ENCODE measurements at regions not wholly inside any gene's neighbourhood (a gene's known extent, or its start where the extent isn't known, plus 50 kb on each side); places are given as distances from the start of the nearest gene placed in this dataset.
A peak's percentile ranks its signal among the peaks of the same experiment; 100 is the strongest.

GRCh38 chr4:32374206-32374605 lies 1654.0 kb downstream of the PCDH7 start:
- no peak for DNase-seq (ENCODE audit: low read depth, low spot score)
- H3K4me3 ChIP-seq (ENCODE audit: low read length), result no peak overlapping the region

GRCh38 chr4:32393806-32394205 lies 1673.6 kb downstream of the PCDH7 start:
- DNase-seq (ENCODE audit: low read depth, low spot score), result no peak
- H3K4me3 ChIP-seq (ENCODE audit: low read length), result no peak overlapping the region

- H3K4me3 ChIP-seq (ENCODE audit: low read length), result no peak overlapping the region
- no peak for DNase-seq (ENCODE audit: low read depth, low spot score)
These were observed 1674.1 kb downstream of the PCDH7 start for GRCh38 chr4:32394255-32394654.

- H3K4me3 ChIP-seq (ENCODE audit: low read length), result no peak overlapping the region
- no peak for DNase-seq (ENCODE audit: low read depth, low spot score)
These were observed 1676.4 kb downstream of the PCDH7 start for GRCh38 chr4:32396507-32397070.

- no peak for DNase-seq (ENCODE audit: low read depth, low spot score)
These were observed 1680.7 kb downstream of the PCDH7 start for GRCh38 chr4:32400870-32401269.

GRCh38 chr4:32417113-32417704 lies 1697.0 kb downstream of the PCDH7 start:
- no peak overlapping the region for H3K4me3 ChIP-seq (ENCODE audit: low read length)
- no peak for DNase-seq (ENCODE audit: low read depth, low spot score)

More at GRCh38 chr4:32400870-32401269, 1680.7 kb downstream of the PCDH7 start:
- H3K4me3 ChIP-seq (ENCODE audit: low read length), result no peak overlapping the region

- DNase-seq (ENCODE audit: low read depth, low spot score), result no peak
- no peak overlapping the region for H3K4me3 ChIP-seq (ENCODE audit: low read length)
These were observed 1703.1 kb downstream of the PCDH7 start for GRCh38 chr4:32423267-32423666.

GRCh38 chr4:32425243-32425642 lies 1705.1 kb downstream of the PCDH7 start:
- DNase-seq (ENCODE audit: low read depth, low spot score), result no peak
- H3K4me3 ChIP-seq (ENCODE audit: low read length), result no peak overlapping the region

- no peak for DNase-seq (ENCODE audit: low read depth, low spot score)
- H3K4me3 ChIP-seq (ENCODE audit: low read length), result no peak overlapping the region
These were observed 1707.4 kb downstream of the PCDH7 start for GRCh38 chr4:32427566-32427965.

- DNase-seq (ENCODE audit: low read depth, low spot score), result no peak
- no peak overlapping the region for H3K4me3 ChIP-seq (ENCODE audit: low read length)
These were observed 1709.0 kb downstream of the PCDH7 start for GRCh38 chr4:32429151-32429550.

- H3K4me3 ChIP-seq (ENCODE audit: low read length), result no peak overlapping the region
- DNase-seq (ENCODE audit: low read depth, low spot score), result no peak
These were observed 1715.1 kb downstream of the PCDH7 start for GRCh38 chr4:32435308-32435707.

- H3K4me3 ChIP-seq (ENCODE audit: low read length), result no peak overlapping the region
- no peak for DNase-seq (ENCODE audit: low read depth, low spot score)
These were observed 1716.6 kb downstream of the PCDH7 start for GRCh38 chr4:32436816-32437215.

GRCh38 chr4:32440391-32440790 lies 1720.2 kb downstream of the PCDH7 start:
- no peak for DNase-seq (ENCODE audit: low read depth, low spot score)
- H3K4me3 ChIP-seq (ENCODE audit: low read length), result no peak overlapping the region

- no peak for DNase-seq (ENCODE audit: low read depth, low spot score)
- H3K4me3 ChIP-seq (ENCODE audit: low read length), result no peak overlapping the region
These were observed 1734.3 kb downstream of the PCDH7 start for GRCh38 chr4:32454482-32454881.

GRCh38 chr4:32455231-32455630 lies 1735.1 kb downstream of the PCDH7 start:
- H3K4me3 ChIP-seq (ENCODE audit: low read length), result no peak overlapping the region
- DNase-seq (ENCODE audit: low read depth, low spot score), result no peak

- H3K4me3 ChIP-seq (ENCODE audit: low read length), result no peak overlapping the region
- no peak for DNase-seq (ENCODE audit: low read depth, low spot score)
These were observed 1740.8 kb downstream of the PCDH7 start for GRCh38 chr4:32460972-32461371.

GRCh38 chr4:32462944-32463343 lies 1742.8 kb downstream of the PCDH7 start:
- H3K4me3 ChIP-seq (ENCODE audit: low read length), result no peak overlapping the region
- DNase-seq (ENCODE audit: low read depth, low spot score), result peak; percentile 14

GRCh38 chr4:32470087-32470585 lies 1750.0 kb downstream of the PCDH7 start:
- no peak for DNase-seq (ENCODE audit: low read depth, low spot score)
- no peak overlapping the region for H3K4me3 ChIP-seq (ENCODE audit: low read length)

GRCh38 chr4:32472918-32473317 lies 1752.7 kb downstream of the PCDH7 start:
- DNase-seq (ENCODE audit: low read depth, low spot score), result no peak
- H3K4me3 ChIP-seq (ENCODE audit: low read length), result no peak overlapping the region

- no peak overlapping the region for H3K4me3 ChIP-seq (ENCODE audit: low read length)
- no peak for DNase-seq (ENCODE audit: low read depth, low spot score)
These were observed 1755.5 kb downstream of the PCDH7 start for GRCh38 chr4:32475710-32476109.

- H3K4me3 ChIP-seq (ENCODE audit: low read length), result no peak overlapping the region
- no peak for DNase-seq (ENCODE audit: low read depth, low spot score)
These were observed 1757.3 kb downstream of the PCDH7 start for GRCh38 chr4:32477518-32477917.
